ENCODE measurements at regions not wholly inside any gene's neighbourhood (a gene's known extent, or its start where the extent isn't known, plus 50 kb on each side); places are given as distances from the start of the nearest gene placed in this dataset. TPM values are rescaled to one million over a fixed set of nuclear protein-coding genes. Genes with fewer than 3 reads are reported as not detected.

- TF ChIP-seq PML (IDR thresholded peaks at IDR 0.05; ENCODE audit: low read length): no peak
- TF ChIP-seq RBBP5 (conservative IDR thresholded peaks at IDR 0.05): no peak
- no peak for TF ChIP-seq IRF5 (IDR thresholded peaks at IDR 0.05; ENCODE audit: borderline replicate concordance)
- no peak for TF ChIP-seq TBL1XR1 (IDR thresholded peaks at IDR 0.05; ENCODE audit: low read depth, low read length)
- TF ChIP-seq STAT3 (IDR thresholded peaks at IDR 0.05; ENCODE audit: low read depth, low read length): no peak
- TF ChIP-seq SMAD5 (IDR thresholded peaks at IDR 0.05; ENCODE audit: low read depth): no peak
- no peak for TF ChIP-seq KAT2A (conservative IDR thresholded peaks at IDR 0.05; ENCODE audit: control insufficient read depth, low read depth, low read length)
- TF ChIP-seq EP300 (IDR thresholded peaks at IDR 0.05; ENCODE audit: borderline replicate concordance in 1 of 2, control insufficient read depth in 1 of 2, low read depth in 2 of 2, low read length in 2 of 2): no peak
- TF ChIP-seq ZNF24 (IDR thresholded peaks at IDR 0.05): no peak
- TF ChIP-seq HDGF (IDR thresholded peaks at IDR 0.05): no peak
- TF ChIP-seq POLR2AphosphoS5 (IDR thresholded peaks at IDR 0.05; ENCODE audit: low read length): no peak
- TF ChIP-seq LARP7 (IDR thresholded peaks at IDR 0.05): no peak
Measured at GRCh38 chr3:73677336-73678024, 52.7 kb upstream of the PDZRN3 start (continued).

Small RNA genes lying in the stretch of these regions (small RNA-seq; reads per million reads assigned to genes)
- not detected for gene RF00017

Measured in GM12878 (cell line).